NCI-H82 (cell line): ENCODE measurements at regions not wholly inside any gene's neighbourhood (a gene's known extent, or its start where the extent isn't known, plus 50 kb on each side); places are given as distances from the start of the nearest gene placed in this dataset.
"Not testable (repeated sequence)": the region's sequence is repeated elsewhere in the genome, so short reads cannot be mapped to it uniquely, and the experiment has no call there.

Experiments used
- DNase-seq: peaks from one replicate; lab custom pipeline; 2025; lab: John Stamatoyannopoulos, UW

DNA sequence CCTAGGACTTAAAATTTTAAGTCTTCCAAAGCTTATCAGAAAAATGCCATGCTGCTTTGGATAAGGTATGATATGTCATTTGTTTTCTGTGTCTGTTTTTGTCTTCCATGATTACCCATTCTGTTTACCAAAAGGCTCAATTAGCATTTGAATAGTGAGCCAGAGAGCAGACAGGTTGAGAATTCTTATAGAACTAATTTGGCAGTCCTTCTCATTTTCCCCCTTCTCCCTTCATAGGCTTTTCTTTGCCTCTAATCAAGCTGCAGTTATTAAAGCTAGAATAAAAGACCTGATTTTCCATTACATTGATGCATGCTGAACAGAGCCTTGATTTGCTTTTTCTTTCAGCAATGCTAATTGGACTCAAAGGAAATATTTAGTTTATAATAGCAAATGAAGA, 993.0 kb downstream of the MAT2B start:
- peak; percentile 31 for DNase-seq

GRCh38 chr5:164500856-164501255, 995.4 kb downstream of the MAT2B start:
- no peak for DNase-seq

GRCh38 chr5:164501344-164501743, 995.9 kb downstream of the MAT2B start:
- DNase-seq, result no peak

DNA sequence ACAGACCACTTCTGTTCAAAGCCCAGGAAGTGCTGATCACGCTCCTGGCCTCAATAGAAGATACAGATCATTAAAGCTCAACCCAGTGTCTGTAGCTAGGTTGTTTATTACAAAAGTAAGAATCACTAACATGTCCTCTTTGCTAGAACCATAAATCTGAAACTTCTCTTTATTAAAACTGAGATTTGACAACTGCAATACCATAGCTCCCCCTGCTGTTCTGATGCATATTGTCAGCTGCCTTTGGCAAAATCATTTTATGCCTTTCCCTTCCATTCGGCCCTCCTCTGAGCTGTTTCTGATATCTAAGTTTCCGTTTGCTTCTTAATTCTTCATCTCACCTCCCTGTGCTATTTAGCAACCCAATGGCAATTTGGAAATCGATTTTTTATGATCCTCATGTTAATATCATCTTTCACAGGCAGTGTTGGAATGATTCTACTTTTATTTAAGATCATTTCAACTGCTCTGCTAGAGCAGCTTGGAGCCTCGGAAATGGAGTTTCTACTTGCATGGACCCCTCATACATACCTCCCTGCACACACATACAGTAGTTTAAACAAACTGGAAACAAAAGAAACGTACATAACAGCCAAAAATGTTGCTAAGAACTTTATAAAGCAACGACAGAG, 998.8 kb downstream of the MAT2B start:
- DNase-seq, result peak; percentile 69

- no peak for DNase-seq
Observed at GRCh38 chr5:164505791-164506190, 1000.4 kb downstream of the MAT2B start.

DNA sequence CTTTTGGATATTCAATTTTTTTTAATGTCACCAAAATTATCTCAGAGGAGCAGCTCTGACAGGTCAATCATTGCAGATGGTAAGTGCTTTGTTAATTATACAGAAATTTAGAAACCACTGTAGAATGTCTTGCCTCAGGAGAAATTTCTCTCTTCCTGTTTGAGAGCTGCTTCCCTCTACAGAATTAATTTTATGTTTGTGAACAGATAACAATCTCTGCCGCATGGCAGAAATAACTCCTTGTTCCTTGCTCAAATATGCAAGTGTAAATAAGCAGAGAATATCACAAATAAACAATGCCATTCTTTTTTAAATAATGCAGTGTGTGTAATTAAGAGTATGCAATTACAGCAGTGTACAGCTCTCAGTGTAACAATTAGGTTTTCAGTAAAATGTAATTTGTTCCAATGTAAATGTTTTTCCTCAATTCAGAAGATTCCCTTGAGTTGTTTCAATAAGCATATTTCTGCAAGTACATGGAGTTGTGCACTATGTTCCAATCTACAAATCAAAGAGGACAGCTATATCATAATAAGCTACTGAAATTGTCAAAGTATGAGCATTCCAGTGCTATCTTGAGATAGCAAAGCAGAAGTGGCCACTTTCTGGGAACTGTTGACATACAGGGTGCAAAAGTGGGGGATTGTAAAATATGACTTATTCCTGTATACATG, 1012.8 kb downstream of the MAT2B start:
- DNase-seq, result no peak

DNA sequence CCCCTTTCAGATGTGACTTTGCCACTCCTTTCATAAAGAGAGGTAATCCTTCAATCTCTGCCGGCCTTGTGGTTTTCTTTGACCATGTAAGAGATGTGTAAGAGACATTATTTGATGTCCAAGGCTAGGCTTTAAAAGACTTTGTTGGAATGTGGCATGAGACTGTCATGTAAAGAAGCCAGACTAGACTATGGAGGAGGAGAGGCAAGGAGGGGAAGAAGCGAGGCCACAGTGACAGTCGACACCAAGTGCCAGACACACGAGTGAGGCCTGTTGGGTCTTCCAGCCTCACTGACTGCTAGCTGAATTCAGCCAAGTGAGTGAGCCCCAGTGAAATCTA, 1013.3 kb downstream of the MAT2B start:
- no peak for DNase-seq

DNA sequence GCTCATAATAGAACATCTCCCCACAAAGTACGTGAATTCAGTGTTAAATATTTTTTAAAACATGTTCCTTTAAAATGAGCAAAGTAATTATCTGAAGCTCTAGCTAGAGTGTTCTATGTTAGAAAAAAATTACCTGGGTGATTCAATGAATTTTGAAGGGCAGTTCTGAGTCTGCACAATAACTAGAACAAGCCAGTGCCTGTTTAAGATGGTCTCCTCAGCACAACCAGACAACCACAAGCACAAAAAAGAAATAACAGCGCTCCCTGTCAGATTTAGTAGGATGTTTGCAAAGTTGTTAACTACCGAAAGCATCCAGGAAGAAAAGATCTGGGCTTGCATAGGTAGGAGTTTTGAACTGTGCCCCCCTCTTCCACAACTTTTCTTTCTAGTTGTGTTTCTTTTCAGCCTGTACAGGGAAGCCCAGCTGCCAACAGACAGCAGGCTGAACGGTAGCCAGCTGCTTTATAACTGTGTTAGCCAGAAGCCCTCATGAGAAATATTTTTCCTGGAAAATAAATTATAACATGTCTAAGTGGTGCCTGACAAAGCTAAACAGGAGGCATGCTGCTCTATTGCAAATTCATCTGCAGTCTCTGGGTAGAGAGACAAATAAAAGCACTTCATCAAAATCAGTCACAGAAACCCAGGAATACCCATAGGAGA, 1026.9 kb downstream of the MAT2B start:
- DNase-seq, result no peak

DNA sequence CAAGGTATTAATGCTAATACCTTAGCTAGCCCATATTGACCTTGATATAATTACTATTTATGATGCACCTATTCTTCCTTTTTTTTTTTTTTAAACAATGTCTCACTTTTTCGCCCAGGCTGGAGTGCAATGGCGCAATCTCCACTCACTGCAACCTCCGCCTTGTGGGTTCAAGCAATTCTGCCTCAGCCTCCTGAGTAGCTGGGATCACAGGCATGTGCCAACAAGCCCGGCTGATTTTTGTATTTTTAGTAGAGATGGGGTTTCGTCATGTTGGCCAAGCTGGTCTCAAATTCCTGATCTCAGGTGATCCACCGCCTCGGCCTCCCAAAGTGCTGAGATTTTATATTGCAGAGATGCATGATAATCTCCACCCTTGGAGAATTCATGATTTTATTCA, 1028.0 kb downstream of the MAT2B start:
- DNase-seq, result not testable (repeated sequence)

- DNase-seq, result no peak
Observed at GRCh38 chr5:164540174-164540573, 1034.8 kb downstream of the MAT2B start.

GRCh38 chr5:164545507-164545906, 1040.1 kb downstream of the MAT2B start:
- DNase-seq, result no peak

GRCh38 chr5:164553851-164554250, 1048.4 kb downstream of the MAT2B start:
- no peak for DNase-seq

GRCh38 chr5:164555809-164556208, 1050.4 kb downstream of the MAT2B start:
- no peak for DNase-seq

DNA sequence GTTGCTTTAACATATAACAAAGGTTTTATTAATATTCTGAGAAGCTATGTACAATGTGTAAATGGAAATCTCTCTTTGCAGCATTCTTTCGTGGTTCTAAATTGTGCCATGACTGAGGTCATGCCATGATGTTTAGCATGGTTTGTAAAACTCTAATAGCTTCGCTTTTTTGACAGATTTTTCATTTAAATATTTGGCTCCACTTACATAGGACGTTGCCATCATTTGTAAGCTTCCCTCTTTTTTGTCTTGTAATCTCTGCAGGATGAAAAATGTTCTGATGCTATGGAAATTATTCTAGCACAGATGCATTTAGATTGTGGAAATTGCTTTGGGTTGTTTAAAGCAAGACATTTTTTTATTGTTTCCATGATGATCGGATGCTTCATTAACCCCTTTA, 1054.8 kb downstream of the MAT2B start:
- no peak for DNase-seq

DNA sequence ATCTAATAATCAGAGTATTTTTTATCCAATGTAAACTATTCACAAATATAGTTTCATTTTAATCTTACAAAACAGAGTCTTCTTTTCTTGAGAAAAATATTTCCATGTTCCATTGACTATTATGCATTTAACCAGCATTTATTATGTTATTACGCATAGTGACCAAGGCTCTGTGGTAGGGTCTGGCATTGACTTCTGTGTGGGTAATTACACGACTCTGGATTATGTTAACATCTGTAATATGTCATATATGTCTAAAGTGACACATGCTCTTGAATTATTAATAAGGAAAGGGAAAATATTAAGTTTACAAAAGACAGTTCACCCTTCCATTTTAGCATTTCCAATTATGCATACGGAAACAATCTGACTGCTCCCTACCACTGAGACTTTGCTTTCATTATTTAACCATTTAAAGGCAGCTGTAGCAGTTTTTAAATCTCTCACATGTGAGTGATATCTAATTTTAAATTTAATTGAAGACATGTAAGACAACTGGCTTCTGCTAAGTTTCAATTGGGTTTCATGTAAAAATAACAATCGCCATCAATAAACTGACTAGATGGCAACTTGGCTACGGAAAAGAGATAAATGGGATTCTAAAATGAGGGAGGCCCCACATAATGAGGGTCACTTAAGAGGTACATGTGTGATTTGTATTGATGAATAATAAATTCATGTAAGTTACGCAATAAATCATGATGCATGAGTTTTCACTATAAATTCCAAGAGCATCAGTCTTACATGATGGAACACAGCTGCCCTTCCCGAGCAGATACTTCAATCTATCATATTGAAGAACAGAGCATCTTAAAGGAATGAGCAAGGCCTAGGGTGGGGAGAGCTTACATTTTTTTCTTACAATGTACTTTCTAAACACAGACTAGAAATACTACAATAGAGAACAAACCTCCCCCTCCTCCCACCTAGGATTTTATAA, 1056.8 kb downstream of the MAT2B start:
- DNase-seq, result peak; percentile 8

GRCh38 chr5:164563370-164563769, 1058.0 kb downstream of the MAT2B start:
- DNase-seq, result peak; percentile 89

- no peak for DNase-seq
Observed at GRCh38 chr5:164573397-164573796, 1068.0 kb downstream of the MAT2B start.

- no peak for DNase-seq
Observed at GRCh38 chr5:164577201-164577600, 1071.8 kb downstream of the MAT2B start.

DNA sequence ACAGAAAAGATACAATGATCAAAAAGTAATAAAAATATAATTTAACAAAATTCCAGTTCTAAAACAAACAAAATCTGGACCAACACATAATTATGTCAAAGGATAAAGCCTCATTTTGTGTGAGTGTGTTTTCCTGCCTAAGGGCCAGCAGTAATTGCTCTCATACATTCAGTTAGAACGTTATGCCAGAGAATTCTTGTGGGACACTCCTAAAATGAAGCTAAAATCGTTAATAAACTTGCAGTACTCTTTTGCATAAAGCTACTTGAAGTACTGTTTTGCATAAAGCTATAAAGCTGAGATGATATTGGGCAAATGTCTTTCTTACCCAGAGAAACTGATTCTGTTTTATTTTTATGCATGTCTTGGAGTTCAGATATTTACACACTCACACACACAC, 1072.3 kb downstream of the MAT2B start:
- no peak for DNase-seq

DNA sequence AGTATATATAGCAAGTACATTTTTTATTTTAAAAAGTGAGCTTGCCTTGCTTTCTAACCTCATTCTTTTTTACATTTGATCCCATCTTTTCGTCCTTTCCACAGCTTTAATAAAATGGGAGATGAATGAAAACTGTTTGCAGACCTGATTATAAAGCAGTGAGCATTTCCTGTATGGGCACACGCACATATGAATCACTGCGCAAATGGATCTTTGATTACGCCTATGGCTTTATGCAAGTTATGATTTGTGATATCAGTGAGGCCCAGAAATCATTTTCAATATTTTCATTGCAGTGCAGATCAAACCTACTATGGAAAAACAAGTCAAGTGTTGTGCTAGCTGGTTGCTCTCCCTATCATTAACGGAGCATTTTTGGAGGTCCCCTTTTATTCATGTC, 1073.0 kb downstream of the MAT2B start:
- no peak for DNase-seq

DNA sequence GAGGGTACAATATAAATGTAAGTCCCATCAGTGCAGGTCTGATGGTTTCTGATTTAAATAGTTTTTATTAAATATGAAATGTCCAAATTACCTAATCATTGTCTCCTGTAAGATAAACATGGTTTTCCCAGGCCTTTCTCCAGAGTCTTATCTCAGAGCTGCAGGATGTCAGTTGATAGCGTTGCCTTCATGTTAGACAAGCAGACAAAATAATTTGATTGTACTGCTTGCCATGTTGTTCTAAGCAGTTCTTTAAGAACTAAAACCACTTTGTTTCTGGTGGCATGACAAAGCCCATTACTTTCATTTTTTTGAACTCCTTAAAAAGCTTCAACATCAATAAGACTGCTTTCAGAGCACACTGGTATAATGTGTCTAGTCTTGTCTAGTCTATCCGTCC, 1073.5 kb downstream of the MAT2B start:
- no peak for DNase-seq

DNA sequence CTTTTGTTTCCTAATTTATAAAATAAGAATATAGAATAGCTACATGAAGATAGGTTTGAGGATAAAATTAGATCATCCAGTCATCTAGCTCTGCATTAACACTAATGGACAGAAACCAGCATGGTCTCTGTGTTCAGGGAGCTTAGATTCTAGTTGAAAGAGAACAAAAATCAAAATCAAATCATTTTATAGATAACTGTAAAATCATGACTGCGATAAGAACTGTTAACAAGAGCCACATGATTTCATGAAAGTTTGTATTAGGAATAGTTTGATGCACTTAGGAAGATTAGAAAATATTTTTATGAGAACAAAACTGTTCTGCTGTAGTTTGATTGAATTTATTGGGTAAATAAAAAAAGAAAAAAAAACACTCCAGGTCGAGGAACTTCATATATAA, 1074.7 kb downstream of the MAT2B start:
- DNase-seq, result no peak
